Hepatocyte (in vitro differentiated cells): ENCODE measurements at regions not wholly inside any gene's neighbourhood (a gene's known extent, or its start where the extent isn't known, plus 50 kb on each side); places are given as distances from the start of the nearest gene placed in this dataset.

Experiments used
- DNase-seq: peaks from one replicate; pipeline ENCODE4 v3.0.0-alpha.2; 2016; ENCODE audit warnings: low spot score
- H2AFZ ChIP-seq: fragments of 200-600 bp; sonication (generic); 2 replicates; pipeline ENCODE4 v1.6.0; 2016; ENCODE audit warnings: antibody characterized with exemption, mild to moderate bottlenecking
- H3K27ac ChIP-seq: fragments of 200-600 bp; sonication (generic); 2 replicates; pipeline ENCODE4 v1.5.1; 2016; ENCODE audit warnings: mild to moderate bottlenecking
- H3K27me3 ChIP-seq: fragments of 200-600 bp; sonication (generic); 2 replicates; pipeline ENCODE4 v1.6.1; 2016
- H3K36me3 ChIP-seq: fragments of 200-600 bp; sonication (generic); replicated peaks from 2 replicates; pipeline ENCODE4 v1.5.1; 2016; ENCODE audit warnings: low read depth; ENCODE audit not compliant: insufficient read depth
- H3K4me1 ChIP-seq: fragments of 200-600 bp; sonication (generic); 2 replicates; pipeline ENCODE4 v1.5.1; 2016; ENCODE audit warnings: mild to moderate bottlenecking, moderate library complexity; ENCODE audit not compliant: insufficient read depth
- H3K4me2 ChIP-seq: fragments of 200-600 bp; sonication (generic); 2 replicates; pipeline ENCODE4 v1.6.0; 2016
- H3K4me3 ChIP-seq: fragments of 200-600 bp; sonication (generic); 2 replicates; pipeline ENCODE4 v1.5.1; 2016; ENCODE audit warnings: mild to moderate bottlenecking
- H3K79me2 ChIP-seq: fragments of 200-600 bp; sonication (generic); 2 replicates; pipeline ENCODE4 v1.6.0; 2017; ENCODE audit warnings: mild to moderate bottlenecking
- H3K9me2 ChIP-seq: fragments of 200-600 bp; sonication (generic); replicated peaks from 2 replicates; pipeline ENCODE4 v1.6.0; 2017; ENCODE audit warnings: mild to moderate bottlenecking; ENCODE audit not compliant: insufficient read depth
- H3K9me3 ChIP-seq: fragments of 200-600 bp; sonication (generic); 2 replicates; pipeline ENCODE4 v1.5.1; 2016; ENCODE audit warnings: low read depth, mild to moderate bottlenecking
- H4K20me1 ChIP-seq: fragments of 200-600 bp; sonication (generic); 2 replicates; pipeline ENCODE4 v1.6.0; 2016; ENCODE audit warnings: mild to moderate bottlenecking; ENCODE audit not compliant: insufficient read depth, poor library complexity, severe bottlenecking
- CTCF ChIP-seq: fragments of 200-600 bp; sonication (generic); IDR thresholded peaks from 2 replicates; pipeline ENCODE4 v1.5.1; 2016; ENCODE audit warnings: antibody characterized with exemption, mild to moderate bottlenecking; ENCODE audit not compliant: poor library complexity
- EZH2 ChIP-seq: fragments of 200-600 bp; sonication (generic); IDR thresholded peaks from 2 replicates; pipeline ENCODE4 v1.6.1; 2016; ENCODE audit warnings: antibody characterized with exemption, mild to moderate bottlenecking, borderline replicate concordance
- EZH2phosphoT487 ChIP-seq: fragments of 200-600 bp; sonication (generic); IDR thresholded peaks from one replicate; pipeline ENCODE4 v1.6.1; 2018; ENCODE audit warnings: antibody characterized with exemption, mild to moderate bottlenecking, low read depth, moderate library complexity; ENCODE audit not compliant: unreplicated experiment, severe bottlenecking
- WGBS: methylation state at CpG from one replicate; pipeline ENCODE4 v1.1.6; 2016; ENCODE audit warnings: low lambda C conversion rate; ENCODE audit errors: missing lambda C conversion rate; 5-methylcytosine and 5-hydroxymethylcytosine counted together

- Histone ChIP-seq H3K4me3 (no peak overlapping the region), H3K9me3 (no peaks in the 10 kb centered on the region), H2AFZ (no peak overlapping the region), H3K27ac (no peak overlapping the region), H3K27me3 (no peaks in the 10 kb centered on the region), H3K4me1 (no peaks in the 10 kb centered on the region), H3K4me2 (no peak overlapping the region), H3K36me3 (no peaks in the 10 kb centered on the region), H3K79me2 (no peaks in the 10 kb centered on the region), H3K9me2 (no peaks in the 10 kb centered on the region), H4K20me1 (no peaks in the 10 kb centered on the region)
- WGBS = 98% methylated on average over 4 of the region's 4 CpGs
- TF ChIP-seq EZH2phosphoT487 (no peak), EZH2 (no peak), CTCF (no peak)
- DNase-seq = no peak
These were observed 188.6 kb upstream of the EPHA3 start for GRCh38 chr3:88918841-88919240.

- H3K9me2 ChIP-seq = no peaks in the 10 kb centered on the region
- no peaks in the 10 kb centered on the region for H3K79me2 ChIP-seq
- DNase-seq = no peak
- H3K27ac ChIP-seq = no peak overlapping the region
- no peaks in the 10 kb centered on the region for H3K27me3 ChIP-seq
- no peaks in the 10 kb centered on the region for H3K36me3 ChIP-seq
- WGBS = 67% methylated on average over 2 of the region's 2 CpGs
- TF ChIP-seq CTCF = no peak
- TF ChIP-seq EZH2phosphoT487 = no peak
- no peak for TF ChIP-seq EZH2
- H4K20me1 ChIP-seq = no peaks in the 10 kb centered on the region
- no peak overlapping the region for H3K4me3 ChIP-seq
- no peaks in the 10 kb centered on the region for H3K4me1 ChIP-seq
- H3K4me2 ChIP-seq = no peak overlapping the region
- no peak overlapping the region for H2AFZ ChIP-seq
- no peaks in the 10 kb centered on the region for H3K9me3 ChIP-seq
These were observed 185.4 kb upstream of the EPHA3 start for GRCh38 chr3:88921986-88922385.

DNA sequence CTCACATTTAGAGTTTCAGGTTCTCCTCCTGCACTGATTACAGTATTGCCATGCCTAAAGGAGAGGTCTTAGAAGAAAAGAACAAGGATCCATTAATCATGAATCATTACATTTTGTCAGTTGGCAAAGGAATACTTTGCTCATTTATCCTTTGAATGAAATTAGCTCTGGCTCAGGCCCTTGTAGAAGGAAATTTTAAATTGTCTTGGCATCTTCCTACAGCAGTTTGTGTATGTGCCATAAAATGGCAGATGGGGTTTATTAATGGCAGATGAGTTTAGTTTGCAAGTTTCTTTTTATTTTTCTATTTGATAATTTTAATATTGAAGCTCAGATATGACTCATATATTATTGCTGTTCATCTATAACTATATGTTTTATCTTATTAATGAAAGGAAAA lies 181.2 kb upstream of the EPHA3 start:
- no peak overlapping the region for H3K4me3 ChIP-seq
- TF ChIP-seq EZH2 (no peak), CTCF (no peak), EZH2phosphoT487 (no peak)
- H3K36me3 ChIP-seq = no peaks in the 10 kb centered on the region
- no peaks in the 10 kb centered on the region for H3K9me3 ChIP-seq
- H3K4me2 ChIP-seq = no peak overlapping the region
- H3K9me2 ChIP-seq = no peaks in the 10 kb centered on the region
- no peak overlapping the region for H3K27ac ChIP-seq
- H3K79me2 ChIP-seq = no peaks in the 10 kb centered on the region
- H2AFZ ChIP-seq = no peak overlapping the region
- no peak for DNase-seq
- H4K20me1 ChIP-seq = no peaks in the 10 kb centered on the region
- no peaks in the 10 kb centered on the region for H3K27me3 ChIP-seq
- no peaks in the 10 kb centered on the region for H3K4me1 ChIP-seq

GRCh38 chr3:88930611-88931010 lies 176.8 kb upstream of the EPHA3 start:
- Histone ChIP-seq H2AFZ (no peak overlapping the region), H3K4me2 (no peak overlapping the region), H3K27ac (no peak overlapping the region), H3K79me2 (no peaks in the 10 kb centered on the region), H3K27me3 (no peaks in the 10 kb centered on the region), H3K9me2 (no peaks in the 10 kb centered on the region), H3K36me3 (no peaks in the 10 kb centered on the region), H3K4me1 (no peaks in the 10 kb centered on the region), H3K9me3 (no peaks in the 10 kb centered on the region), H3K4me3 (no peak overlapping the region), H4K20me1 (no peaks in the 10 kb centered on the region)
- TF ChIP-seq EZH2 (no peak), CTCF (no peak), EZH2phosphoT487 (no peak)
- DNase-seq = no peak
- WGBS = 100% methylated on average over 1 of the region's 1 CpG
